Fibroblast of the aortic adventitia (primary cell): ENCODE measurements at regions not wholly inside any gene's neighbourhood (a gene's known extent, or its start where the extent isn't known, plus 50 kb on each side); places are given as distances from the start of the nearest gene placed in this dataset.

Experiments used
- DNase-seq: peaks from one replicate; pipeline ENCODE4 v3.0.0-alpha.2; 2010; ENCODE audit warnings: low read depth
- H3K4me3 ChIP-seq: 2 replicates; pipeline ENCODE4 v1.5.1; 2011; ENCODE audit warnings: low read depth, mild to moderate bottlenecking, control low read depth, low read length, moderate library complexity
- CTCF ChIP-seq: IDR thresholded peaks from 2 replicates; pipeline ENCODE4 v1.5.1; 2011; ENCODE audit warnings: mild to moderate bottlenecking, low read length, control low read depth, inconsistent platforms; ENCODE audit not compliant: insufficient read depth

GRCh38 chr1:101522486-101522885, 285.7 kb downstream of the S1PR1 start:
- no peak for DNase-seq
- no peak overlapping the region for H3K4me3 ChIP-seq
- no peak for TF ChIP-seq CTCF

- no peak overlapping the region for H3K4me3 ChIP-seq
- no peak for TF ChIP-seq CTCF
- DNase-seq = no peak
These were observed 290.0 kb downstream of the S1PR1 start for GRCh38 chr1:101526813-101527212.

- no peak overlapping the region for H3K4me3 ChIP-seq
- no peak for DNase-seq
- no peak for TF ChIP-seq CTCF
These were observed 295.6 kb downstream of the S1PR1 start for GRCh38 chr1:101532377-101532776.

- no peak for TF ChIP-seq CTCF
- no peak overlapping the region for H3K4me3 ChIP-seq
- no peak for DNase-seq
These were observed 303.3 kb downstream of the S1PR1 start for GRCh38 chr1:101540161-101540560.

GRCh38 chr1:101546885-101547284, 310.1 kb downstream of the S1PR1 start:
- TF ChIP-seq CTCF = no peak
- DNase-seq = no peak
- no peak overlapping the region for H3K4me3 ChIP-seq

- no peak overlapping the region for H3K4me3 ChIP-seq
- DNase-seq = no peak
- TF ChIP-seq CTCF = no peak
These were observed 310.5 kb downstream of the S1PR1 start for GRCh38 chr1:101547357-101547756.

- DNase-seq = no peak
- no peak for TF ChIP-seq CTCF
- no peak overlapping the region for H3K4me3 ChIP-seq
These were observed 311.6 kb downstream of the S1PR1 start for GRCh38 chr1:101548376-101548775.
